ENCODE measurements at regions not wholly inside any gene's neighbourhood (a gene's known extent, or its start where the extent isn't known, plus 50 kb on each side); places are given as distances from the start of the nearest gene placed in this dataset.

GRCh38 chrX:74179990-74180389 lies 124.0 kb upstream of the ZCCHC13 start:
- intact Hi-C loops (cut with micrococcal nuclease; ENCODE audit: unreplicated experiment) (loop anchor here (2.0 kb wide), 1 partner anchor 27 kb away; no protein-coding TSS in a partner anchor), in situ Hi-C loops (cut with HindIII; ENCODE audit: extremely low pct_ligation_motif_present, low pct_unique_long_range_greater_than_20kb) (no loop called here)
- no peak overlapping the region for H2AFZ ChIP-seq (ENCODE audit: low read length)
- H3K9me3 ChIP-seq (ENCODE audit: low read length) = no peaks in the 10 kb centered on the region
- H3K36me3 ChIP-seq (replicated peaks in 1 of 2; ENCODE audit: control insufficient read depth in 1 of 2, insufficient read depth in 2 of 2, low read length in 2 of 2) = no peaks in the 10 kb centered on the region
- 86% methylated on average over 2 of the region's 3 CpGs for WGBS (ENCODE audit: low lambda C conversion rate)
- ChIA-PET POLR2A (interaction anchor here (1.4 kb wide), 1 partner anchor 113 kb away, joined by 6 read pairs; no protein-coding TSS in a partner anchor), CTCF (ENCODE audit: low intra/inter-chr PET ratio, low total read pairs) (no interaction called here)
- H3K79me2 ChIP-seq (ENCODE audit: insufficient read depth, low read length) = no peaks in the 10 kb centered on the region
- no peak overlapping the region for H3K4me3 ChIP-seq (replicated peaks in 1 of 3; ENCODE audit: insufficient read depth in 1 of 3, low read depth in 2 of 3, low read length in 3 of 3)
- no peak overlapping the region for H3K27ac ChIP-seq (ENCODE audit: extremely low read length, insufficient read depth, low read length)
- TF ChIP-seq ZNF740 (CRISPR knock-in tag; IDR thresholded peaks at IDR 0.05) (no peak), RBM22 (optimal IDR thresholded peaks at IDR 0.05; ENCODE audit: low read length) (no peak), KDM1A (CRISPR knock-in tag; IDR thresholded peaks at IDR 0.05) (no peak), SAFB2 (CRISPR knock-in tag; IDR thresholded peaks at IDR 0.05; ENCODE audit: borderline replicate concordance, low read depth) (no peak), MYNN (CRISPR knock-in tag; IDR thresholded peaks at IDR 0.05; ENCODE audit: low read depth) (no peak), RARG (CRISPR knock-in tag; IDR thresholded peaks at IDR 0.05; ENCODE audit: low read depth) (no peak), MATR3 (CRISPR knock-in tag; IDR thresholded peaks at IDR 0.05) (no peak), FOXA1 (IDR thresholded peaks at IDR 0.05) (no peak), FOXA1 (CRISPR knock-in tag; IDR thresholded peaks at IDR 0.05) (no peak), ZNF576 (CRISPR knock-in tag; IDR thresholded peaks at IDR 0.05) (no peak), TIGD3 (CRISPR knock-in tag; IDR thresholded peaks at IDR 0.05; ENCODE audit: borderline replicate concordance) (no peak), ZNF484 (CRISPR knock-in tag; IDR thresholded peaks at IDR 0.05; ENCODE audit: borderline replicate concordance, low read depth) (no peak), MLX (CRISPR knock-in tag; IDR thresholded peaks at IDR 0.05) (no peak), ZC3H4 (CRISPR knock-in tag; IDR thresholded peaks at IDR 0.05; ENCODE audit: borderline replicate concordance) (no peak), EZH2 (conservative IDR thresholded peaks at IDR 0.05; ENCODE audit: low read depth, low read length) (no peak)
- no peak for DNase-seq (ENCODE audit: low spot score)
- no peaks in the 10 kb centered on the region for H4K20me1 ChIP-seq (ENCODE audit: insufficient read depth, low read length)
- no peaks in the 10 kb centered on the region for H3K27me3 ChIP-seq (ENCODE audit: control insufficient read depth in 1 of 2, insufficient read depth in 2 of 2, low read length in 2 of 2)
- peak overlapping the region; percentile 47; the same call in 1 of the 2 replicates for H3K4me2 ChIP-seq (ENCODE audit: low read depth, low read length)
- no peak for ATAC-seq
- H3K4me1 ChIP-seq (ENCODE audit: insufficient read depth, low read length) = peaks cover 14% of the 10 kb centered on the region
- FAIRE-seq = no peak
- no peak overlapping the region for H3K9ac ChIP-seq (ENCODE audit: insufficient read depth, low read depth, low read length)
- BruUV-seq (replicated peaks) = no TSS peak
